NCI-H748 (cell line): ENCODE measurements at regions not wholly inside any gene's neighbourhood (a gene's known extent, or its start where the extent isn't known, plus 50 kb on each side); places are given as distances from the start of the nearest gene placed in this dataset.
"Not testable (repeated sequence)": the region's sequence is repeated elsewhere in the genome, so short reads cannot be mapped to it uniquely, and the experiment has no call there.

Experiments used
- DNase-seq: peaks from one replicate; lab custom pipeline; 2025; ENCODE audit not compliant: unreplicated experiment; lab: John Stamatoyannopoulos, UW

DNA sequence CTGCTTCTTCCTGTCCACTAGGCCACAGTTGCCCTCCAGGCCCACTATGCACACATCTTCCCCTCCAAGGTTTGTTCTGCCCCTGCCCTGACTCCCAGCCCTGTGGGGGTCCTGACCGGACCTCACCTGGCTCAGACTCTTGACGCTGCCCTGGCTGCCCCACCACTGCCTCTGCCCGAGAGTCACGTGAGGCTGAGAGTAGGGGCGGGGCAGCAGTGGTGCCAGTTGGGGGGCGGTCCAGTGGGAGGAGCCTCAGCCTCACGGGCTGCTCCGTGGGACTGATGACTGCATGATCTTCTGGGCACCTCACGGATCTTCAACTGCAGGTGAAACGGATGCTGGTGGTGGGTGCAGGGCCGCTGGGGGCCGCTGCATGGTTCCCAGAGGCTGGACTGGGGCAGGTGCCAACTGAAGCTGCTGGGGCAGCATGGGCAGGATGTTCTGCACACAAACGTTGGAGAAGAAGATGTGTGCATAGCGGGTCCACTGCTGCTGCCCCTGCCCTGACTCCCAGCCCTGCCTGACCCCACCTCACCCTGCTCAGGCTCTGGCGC is 77.6 kb downstream of the HHIPL2 start:
- DNase-seq = not testable (repeated sequence)

DNA sequence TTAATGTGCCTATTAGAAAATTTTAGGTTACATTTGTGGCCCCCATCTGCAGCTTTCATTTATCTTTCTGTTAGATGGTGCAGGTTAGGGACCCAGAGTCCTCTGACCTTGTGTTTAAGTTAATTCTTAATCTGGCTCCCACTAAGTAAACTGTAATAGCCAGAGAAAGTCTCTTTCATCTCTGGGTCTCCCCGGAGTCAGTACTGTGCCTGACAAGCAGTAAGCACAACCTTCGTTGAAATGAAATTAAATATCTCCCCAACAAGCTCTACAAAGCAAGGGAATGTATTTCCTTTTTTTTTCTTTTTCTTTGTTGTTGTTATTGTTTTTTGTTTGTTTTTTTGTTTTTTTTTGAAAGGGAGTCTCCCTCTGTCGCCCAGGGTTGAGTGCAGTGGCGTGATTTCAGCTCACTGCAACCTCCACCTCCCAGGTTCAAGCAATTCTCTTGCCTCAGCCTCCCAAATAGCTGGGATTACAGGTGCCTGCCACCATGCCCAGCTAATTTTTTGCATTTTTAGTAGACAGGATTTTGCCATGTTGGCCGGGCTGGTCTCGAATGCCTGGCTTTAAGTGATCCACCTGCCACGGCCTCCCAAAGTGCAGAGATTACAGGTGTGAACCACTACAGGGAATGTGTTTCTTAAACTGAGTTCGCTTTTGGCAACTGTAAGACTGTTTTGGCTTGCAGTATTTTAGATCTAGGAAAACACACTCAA is 81.6 kb downstream of the HHIPL2 start:
- DNase-seq = no peak

DNA sequence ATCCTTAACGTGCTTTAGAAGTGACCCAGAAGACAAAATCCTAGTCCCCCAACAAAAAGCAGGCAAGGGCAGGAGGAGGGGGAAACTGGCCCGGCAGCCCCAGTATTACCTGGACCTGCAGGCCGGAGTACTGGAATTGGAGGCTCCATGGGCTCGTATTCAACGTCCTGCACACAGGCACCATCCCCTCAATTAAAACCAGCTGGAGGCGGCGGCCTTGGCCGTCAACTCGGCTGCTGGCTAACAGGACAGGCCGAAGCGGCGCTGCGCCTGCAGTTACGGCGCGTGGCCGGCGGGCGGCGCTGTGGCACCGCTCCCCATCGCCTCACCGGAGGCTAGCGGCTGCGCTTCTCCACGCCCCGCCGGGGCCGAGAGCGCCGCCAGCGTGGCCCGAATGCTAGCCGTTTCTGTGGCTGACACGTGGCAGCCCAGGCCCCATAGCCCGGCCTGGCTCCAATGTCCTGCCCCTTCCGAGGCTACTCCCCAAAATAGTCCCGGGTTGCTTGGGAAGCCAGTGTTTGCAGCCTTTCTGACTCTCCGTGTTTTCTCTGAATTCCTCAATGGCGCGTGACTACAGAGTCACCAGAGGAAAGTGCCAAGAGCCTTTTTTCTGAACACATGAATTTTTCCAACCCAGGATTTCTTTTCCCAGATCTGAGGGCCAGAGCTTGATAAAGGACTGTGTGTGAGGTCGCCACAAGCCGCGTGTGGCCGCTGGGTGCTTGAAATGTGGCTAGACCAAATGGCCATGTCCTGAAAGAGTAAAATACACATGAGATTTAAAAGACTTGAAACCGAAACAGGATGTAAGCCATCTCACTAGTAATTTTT is 82.5 kb downstream of the HHIPL2 start:
- DNase-seq = peak; percentile 77

DNA sequence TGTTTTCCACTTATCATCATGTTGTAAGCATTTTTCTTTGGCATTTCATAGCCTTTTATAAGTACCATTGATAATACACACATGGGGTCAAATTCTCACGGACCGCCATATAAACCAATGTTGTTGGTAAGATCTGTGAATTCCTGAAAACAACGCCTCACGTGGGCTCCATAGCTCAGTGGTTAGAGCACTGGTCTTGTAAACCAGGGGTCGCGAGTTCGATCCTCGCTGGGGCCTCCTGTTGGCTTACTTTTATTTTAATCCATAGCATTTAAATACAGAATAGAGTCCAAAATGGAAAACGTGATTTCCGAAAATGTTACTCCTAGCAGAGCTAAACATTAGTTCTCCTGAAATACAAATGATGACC is 83.1 kb downstream of the HHIPL2 start:
- peak; percentile 26 for DNase-seq

DNA sequence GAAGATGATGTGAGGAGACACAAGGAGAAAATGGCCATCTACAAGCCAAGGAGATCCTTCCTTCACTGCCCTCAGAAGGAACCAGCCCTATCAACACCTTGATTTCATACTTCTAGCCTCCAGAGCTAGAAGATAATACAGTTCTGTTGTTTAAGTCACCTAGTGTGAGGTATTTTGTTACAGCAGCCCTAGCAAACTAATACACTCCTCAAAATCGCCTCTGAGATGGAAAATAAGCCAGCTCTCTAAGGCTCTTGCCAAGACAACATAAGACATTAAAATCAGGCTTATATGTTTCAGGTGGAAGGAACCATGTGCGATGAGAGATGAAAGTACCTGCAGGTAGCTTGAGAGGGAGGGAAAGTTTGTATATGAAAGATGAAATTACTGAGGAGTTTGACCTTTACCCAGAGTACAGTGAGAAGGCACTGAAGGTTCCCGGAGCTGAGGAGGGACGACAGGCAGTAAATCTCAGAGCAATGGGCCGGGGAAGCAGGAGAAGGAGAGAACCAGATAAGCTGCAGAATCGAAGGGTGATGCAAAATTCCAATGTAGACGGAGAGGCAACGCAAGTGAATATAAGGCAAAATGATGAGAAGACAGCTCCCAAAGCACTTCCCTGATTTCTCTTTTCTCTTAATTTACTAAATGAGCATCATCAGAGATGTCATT is 84.7 kb downstream of the HHIPL2 start:
- DNase-seq = no peak

DNA sequence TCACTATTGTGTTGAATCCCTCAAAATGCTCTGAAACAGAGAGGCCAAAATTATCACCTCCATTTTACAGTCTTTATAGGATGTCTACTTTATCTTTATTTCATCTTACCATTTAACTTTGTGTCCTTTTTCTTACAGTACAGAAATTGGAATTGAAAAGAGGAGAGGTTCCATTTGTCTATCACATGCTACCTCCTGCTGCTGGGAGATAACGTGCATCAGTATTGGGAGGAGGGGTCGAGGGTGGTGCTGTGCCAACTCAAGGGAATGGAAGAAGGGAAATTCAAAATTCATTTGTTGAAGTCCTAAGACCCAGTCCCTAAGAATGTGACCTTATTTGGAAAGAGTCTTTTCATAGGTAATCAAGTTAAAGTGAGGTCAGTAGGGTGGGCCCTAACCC is 85.3 kb downstream of the HHIPL2 start:
- no peak for DNase-seq

DNA sequence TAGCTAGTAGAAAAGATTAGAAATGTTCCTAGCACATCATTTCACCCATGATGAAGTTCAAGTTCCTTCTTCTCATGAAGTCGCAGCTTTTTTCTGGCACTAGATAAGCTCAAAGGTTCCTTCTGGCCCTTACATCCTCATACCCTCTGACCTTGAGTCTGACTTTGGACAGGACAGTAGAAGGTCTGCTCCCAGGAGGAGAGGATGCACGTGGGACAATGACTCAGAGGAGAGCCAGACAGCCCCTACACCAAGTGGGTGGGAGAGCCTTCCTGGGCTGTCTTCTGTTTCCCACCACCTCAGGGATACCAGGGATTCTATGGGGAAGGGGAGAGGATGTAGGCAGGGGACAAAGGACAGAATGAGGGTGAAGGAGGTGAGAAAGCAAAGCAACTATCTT is 86.0 kb downstream of the HHIPL2 start:
- no peak for DNase-seq

DNA sequence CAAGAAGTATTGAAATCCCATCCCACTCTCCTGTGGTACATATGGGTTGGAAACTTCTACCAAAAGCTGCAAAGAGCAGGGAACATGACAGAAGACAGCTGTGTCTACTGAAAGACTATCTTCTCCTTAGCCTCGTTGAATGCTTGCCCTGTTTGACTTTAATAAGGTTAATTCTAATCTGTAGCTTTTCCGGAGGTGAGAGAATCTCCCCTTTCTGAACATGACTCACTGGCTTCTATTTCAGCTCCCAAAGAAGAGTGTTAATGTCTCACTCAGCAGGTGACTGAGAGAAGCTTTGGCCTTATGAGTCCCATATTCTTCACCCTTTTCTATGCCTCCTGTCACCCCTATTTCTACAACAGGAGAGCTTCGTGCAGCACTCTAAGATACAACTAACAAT is 88.3 kb downstream of the HHIPL2 start:
- DNase-seq = no peak

DNA sequence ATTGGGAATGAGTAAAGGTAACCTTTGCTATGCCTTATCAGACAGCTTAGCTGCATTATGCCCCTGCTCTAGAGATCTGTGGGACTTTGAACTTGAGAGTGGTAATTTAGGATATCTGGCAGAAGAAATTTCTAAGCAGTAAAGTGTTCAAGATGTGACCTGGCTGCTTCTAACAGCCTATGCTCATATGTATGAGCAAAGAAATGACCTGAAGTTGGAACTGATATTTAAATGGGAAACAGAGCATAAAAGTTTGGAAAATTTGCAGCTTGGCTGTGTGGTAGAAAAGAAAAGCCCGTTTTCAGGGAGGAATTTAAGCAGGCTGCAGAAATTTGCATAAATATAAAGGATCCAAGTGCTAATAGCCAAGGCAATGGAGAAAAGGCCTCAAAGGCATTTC is 90.4 kb downstream of the HHIPL2 start:
- no peak for DNase-seq

DNA sequence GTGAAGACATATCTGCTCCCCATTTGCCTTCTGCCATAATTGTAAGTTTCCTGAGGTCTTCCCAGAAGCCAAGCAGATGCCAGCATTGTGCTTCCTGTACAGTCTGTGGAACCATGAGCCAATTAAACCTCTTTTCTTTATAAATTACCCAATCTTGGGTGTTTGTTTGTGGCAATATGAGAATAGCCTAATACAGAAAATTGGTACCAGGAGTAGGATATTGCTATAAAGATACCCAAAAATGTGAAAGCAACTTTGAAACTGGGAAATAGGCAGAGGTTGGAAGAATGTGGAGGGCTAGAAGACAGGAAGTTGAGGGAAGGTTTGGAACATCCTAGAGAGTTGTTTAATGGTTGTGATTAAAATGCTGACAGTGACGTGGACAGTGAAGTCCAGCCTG is 90.8 kb downstream of the HHIPL2 start:
- no peak for DNase-seq

DNA sequence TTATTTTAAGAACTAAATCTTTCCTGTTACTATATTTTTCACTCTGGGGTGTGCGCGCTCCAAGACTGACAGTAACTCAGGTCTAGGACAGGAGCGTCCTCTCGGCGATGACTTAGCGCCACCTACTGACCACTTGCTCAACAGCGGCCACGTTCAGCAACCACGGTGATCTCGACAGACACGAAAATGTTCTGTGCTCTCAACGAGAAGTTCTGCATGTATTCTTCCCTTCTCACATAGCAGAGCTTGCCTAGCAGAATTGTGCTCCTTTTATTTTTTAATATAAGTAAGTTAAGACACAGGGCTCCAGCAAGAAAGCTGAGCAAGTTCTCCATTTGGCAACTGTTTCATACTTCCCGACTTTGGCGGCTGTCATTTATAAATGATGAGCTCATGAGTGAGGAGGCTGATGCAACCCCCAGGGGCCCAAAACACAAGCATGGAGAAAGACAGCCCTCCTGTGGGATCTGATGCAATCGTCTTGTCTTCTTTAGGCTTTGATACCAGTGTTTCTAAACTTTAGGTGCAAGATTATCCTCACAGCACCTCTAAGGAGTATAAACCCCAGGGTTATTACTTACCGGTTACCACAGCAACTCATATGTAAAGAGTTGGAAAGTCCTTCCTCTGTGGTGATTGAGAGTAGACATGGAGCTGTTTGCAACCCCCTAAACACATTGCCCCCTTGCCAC is 92.6 kb downstream of the HHIPL2 start:
- DNase-seq = peak; percentile 68

DNA sequence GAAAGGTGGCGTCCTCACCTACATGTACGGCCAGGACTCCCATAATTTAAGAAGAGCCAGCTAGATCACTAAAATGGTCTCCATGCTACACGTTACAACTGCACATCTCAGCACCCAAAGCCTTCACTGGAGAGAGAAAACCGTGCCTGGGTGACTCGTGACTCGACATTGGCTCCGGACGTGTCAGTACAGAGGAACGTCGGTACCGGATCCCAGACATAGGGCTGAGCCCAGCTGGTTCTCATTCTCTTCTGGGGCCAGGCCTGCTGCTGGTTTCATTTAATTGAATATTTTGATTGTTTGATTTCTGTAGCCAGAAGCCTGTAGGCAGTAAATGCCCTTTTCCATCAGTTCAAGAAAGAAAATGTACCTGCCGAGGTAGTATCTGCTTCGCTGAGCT is 93.1 kb downstream of the HHIPL2 start:
- DNase-seq = no peak

DNA sequence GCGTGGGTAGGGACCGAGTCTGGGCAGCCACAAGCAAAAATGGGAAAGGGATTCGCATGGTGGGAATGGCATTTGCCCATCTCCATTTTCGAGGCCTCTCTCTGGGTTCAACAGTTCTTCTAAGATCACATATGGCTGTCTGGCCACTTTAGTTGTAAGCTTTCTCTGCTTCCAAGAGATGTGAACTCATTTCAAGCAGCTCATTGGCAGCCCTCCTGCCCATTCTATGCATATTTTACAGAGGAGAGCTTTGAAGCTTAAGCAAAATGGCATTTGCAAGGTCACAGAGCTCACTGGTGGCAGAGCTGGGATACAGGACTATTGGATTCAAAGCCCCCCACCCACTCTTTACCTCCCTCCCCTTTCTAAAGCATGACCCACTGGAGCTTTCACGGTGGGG is 93.7 kb downstream of the HHIPL2 start:
- no peak for DNase-seq

DNA sequence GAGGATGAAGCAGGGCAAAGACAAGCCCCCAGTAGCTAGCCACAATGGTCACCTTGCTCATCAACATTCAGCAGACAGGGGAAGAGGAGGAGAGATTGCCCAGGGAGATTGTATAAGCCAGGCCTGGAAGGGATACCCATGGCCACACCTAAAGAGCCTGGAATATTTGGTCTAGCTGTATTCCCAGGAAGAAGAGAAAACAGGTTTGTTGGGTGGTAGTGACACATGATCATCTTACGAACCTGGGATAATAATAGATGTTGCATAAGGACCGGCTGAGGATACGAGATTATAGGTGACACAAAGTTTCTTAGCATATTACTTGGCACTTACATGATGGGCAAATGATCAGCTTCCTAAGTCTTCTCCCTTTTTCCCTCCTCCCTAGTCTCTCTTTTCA is 95.9 kb downstream of the HHIPL2 start:
- no peak for DNase-seq

DNA sequence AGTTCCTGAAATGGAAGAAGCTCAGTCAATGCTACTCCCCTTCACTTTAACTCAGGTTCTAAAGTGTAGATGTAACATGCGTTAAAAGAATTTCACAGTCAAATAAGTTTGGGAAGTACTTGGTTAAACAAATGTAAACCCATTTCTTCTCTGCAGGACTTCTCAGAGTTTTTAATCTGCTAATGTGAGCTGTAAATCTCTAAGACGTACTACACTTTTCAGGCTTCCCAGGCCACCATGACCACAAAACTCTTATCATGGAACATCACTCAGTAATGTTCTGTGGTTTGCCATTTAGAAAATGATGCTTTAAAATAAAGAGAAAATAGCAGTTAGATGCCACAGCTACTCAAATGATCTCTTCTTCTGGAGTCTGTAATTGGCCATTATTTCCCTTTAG is 104.3 kb downstream of the HHIPL2 start:
- DNase-seq = no peak

DNA sequence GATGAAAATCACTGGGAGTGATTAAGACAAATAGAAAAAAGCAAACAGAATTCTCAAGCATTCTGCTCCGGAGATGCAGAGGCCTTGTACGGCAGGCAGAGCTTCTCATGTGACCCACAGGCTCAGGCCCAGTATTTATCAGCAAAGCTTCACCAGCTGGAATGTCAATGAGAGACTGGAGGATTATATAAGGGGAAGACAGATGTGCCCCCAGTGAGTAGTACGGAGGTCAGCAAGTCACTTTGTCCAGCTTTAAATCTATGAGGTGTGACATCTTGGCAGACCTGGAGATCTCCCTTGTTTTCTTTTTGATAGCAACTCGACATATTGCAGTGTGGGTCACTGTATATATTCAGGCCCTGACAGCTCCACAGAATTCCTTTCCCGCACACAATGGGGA is 106.8 kb downstream of the HHIPL2 start:
- DNase-seq = no peak

DNA sequence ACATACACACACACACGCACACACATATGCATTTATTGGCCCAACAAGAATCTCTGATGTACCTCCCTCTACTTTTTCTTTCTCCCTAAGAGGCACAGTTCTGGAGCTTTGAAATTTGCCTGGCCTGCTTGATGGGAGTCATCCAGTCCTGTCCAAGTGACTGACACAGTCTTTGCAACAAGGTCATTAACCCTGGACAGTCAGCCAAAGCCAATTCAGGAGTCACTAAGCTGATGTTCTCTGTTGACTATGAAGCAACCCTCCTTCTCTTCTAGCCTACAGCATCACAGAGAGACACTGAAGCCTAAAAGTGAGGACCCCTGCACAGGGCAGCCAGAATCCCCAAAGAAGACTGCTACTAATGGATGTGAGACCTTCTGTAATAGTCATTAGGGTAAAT is 123.1 kb downstream of the HHIPL2 start:
- no peak for DNase-seq

DNA sequence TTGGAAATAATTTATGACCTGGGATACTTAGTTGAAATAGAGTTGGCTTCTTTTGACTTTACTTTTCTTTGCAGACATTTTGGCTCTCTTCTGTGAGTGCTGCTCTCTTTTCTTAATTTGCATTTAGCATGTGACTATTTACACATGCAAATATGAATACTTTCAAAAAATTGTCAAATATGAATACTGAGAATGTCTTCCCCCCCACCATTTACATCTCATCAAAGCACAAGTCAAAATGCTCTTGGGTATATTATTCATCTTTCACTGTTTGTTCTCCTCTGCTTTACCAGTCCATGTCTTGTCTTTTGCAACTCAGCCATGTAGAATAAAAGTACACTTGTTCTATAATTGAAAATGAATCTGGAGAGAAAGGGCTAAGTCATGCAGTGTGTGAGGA is 126.5 kb downstream of the HHIPL2 start:
- DNase-seq = no peak

DNA sequence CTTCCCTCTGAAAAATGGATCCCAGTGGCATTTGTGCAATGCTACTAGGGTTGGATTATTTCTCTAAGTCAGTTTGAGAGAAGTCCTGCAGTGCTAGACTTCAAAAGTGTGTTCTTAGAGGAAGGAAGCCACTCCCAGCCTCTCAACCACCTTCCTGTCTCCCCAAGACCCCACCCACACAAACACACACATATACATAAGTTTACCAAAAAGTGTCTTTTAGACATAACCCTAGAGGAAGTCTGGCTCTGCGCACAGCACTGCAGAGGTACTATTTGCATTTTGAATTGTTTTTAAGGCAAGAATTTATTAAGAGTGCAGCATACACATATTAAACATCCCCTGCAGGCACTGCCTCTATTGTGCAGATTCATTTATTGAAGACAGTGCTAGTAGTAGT is 127.3 kb downstream of the HHIPL2 start:
- no peak for DNase-seq

DNA sequence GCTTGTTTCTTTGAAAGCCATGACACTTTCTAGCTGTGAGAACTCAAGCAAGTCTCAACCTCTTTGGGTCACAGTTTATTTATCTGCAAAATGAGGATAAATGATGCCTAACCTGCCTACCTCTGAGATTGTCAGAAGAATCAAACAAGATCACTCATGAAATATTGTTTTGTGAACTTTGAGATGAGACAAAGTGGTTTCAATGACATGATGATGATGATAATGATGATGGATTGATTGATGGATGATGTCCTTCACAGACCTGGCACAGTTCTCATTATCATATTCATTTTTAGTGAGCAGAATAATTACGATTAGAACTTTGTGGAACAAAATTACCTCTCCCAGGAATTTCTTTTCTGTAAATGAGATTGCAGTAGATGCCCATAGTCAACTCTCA is 129.2 kb downstream of the HHIPL2 start:
- no peak for DNase-seq

DNA sequence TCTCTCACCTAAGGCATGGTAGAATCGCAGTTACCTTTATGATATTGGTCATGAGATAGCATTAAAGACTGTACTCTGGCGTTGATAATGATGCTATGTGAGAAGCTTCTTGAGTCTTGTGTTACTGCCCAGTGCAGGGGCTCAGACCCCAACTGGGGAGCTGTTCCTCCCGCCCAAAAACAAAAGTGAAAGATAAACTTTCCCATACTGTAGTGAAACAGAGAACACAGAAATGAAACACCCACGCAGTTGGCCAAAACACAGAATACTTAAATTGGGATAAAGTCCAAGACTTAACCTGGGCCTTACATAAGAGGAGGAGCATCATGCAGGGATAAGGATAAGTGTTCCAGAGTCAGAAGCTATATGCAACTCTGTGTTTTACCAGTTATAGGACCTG is 130.6 kb downstream of the HHIPL2 start:
- no peak for DNase-seq
